ENCODE measurements at regions not wholly inside any gene's neighbourhood (a gene's known extent, or its start where the extent isn't known, plus 50 kb on each side); places are given as distances from the start of the nearest gene placed in this dataset.

- no peak for DNase-seq
These were observed 108.1 kb upstream of the TPM1 start for GRCh38 chr15:62934236-62934971.

- DNase-seq, result no peak
These were observed 107.1 kb upstream of the TPM1 start for GRCh38 chr15:62935300-62936081.

- DNase-seq, result no peak
These were observed 103.7 kb upstream of the TPM1 start for GRCh38 chr15:62938825-62939224.

GRCh38 chr15:62940093-62940754 is 102.3 kb upstream of the TPM1 start:
- no peak for DNase-seq

GRCh38 chr15:62940755-62941361 is 101.7 kb upstream of the TPM1 start:
- no peak for DNase-seq

GRCh38 chr15:62941699-62942098 is 100.8 kb upstream of the TPM1 start:
- DNase-seq, result no peak

GRCh38 chr15:62942428-62942827 is 100.1 kb upstream of the TPM1 start:
- DNase-seq, result no peak

- DNase-seq, result no peak
These were observed 97.5 kb upstream of the TPM1 start for GRCh38 chr15:62945063-62945462.

- no peak for DNase-seq
These were observed 96.8 kb upstream of the TPM1 start for GRCh38 chr15:62945760-62946159.

- DNase-seq, result no peak
These were observed 95.6 kb upstream of the TPM1 start for GRCh38 chr15:62946940-62947339.

- no peak for DNase-seq
These were observed 92.0 kb upstream of the TPM1 start for GRCh38 chr15:62950462-62950931.

GRCh38 chr15:62951481-62951880 is 91.1 kb upstream of the TPM1 start:
- no peak for DNase-seq

GRCh38 chr15:62953021-62953420 is 89.5 kb upstream of the TPM1 start:
- no peak for DNase-seq

GRCh38 chr15:62953496-62954045 is 89.0 kb upstream of the TPM1 start:
- DNase-seq, result no peak

GRCh38 chr15:62957130-62957529 is 85.4 kb upstream of the TPM1 start:
- DNase-seq, result no peak

GRCh38 chr15:62958528-62959363 is 83.8 kb upstream of the TPM1 start:
- no peak for DNase-seq

- DNase-seq, result no peak
These were observed 81.4 kb upstream of the TPM1 start for GRCh38 chr15:62961134-62961533.

- DNase-seq, result no peak
These were observed 80.2 kb upstream of the TPM1 start for GRCh38 chr15:62962101-62962995.

- DNase-seq, result no peak
These were observed 78.3 kb upstream of the TPM1 start for GRCh38 chr15:62964251-62964650.

- DNase-seq, result no peak
These were observed 76.1 kb upstream of the TPM1 start for GRCh38 chr15:62966294-62967078.

Data from NCI-H1048 (cell line).